HG03135 (cell line): ENCODE measurements at regions not wholly inside any gene's neighbourhood (a gene's known extent, or its start where the extent isn't known, plus 50 kb on each side); places are given as distances from the start of the nearest gene placed in this dataset.

Source experiments
- ATAC-seq: cut with Tn5 transposase; IDR thresholded peaks from one replicate; pipeline ENCODE4 v1.9.1; 2021; ENCODE audit warnings: mild to moderate bottlenecking, moderate library complexity; ENCODE audit not compliant: unreplicated experiment

- ATAC-seq: no peak
Measured at GRCh38 chr16:18059577-18059976, 277.0 kb downstream of the NPIPA8 start.

- ATAC-seq: no peak
Measured at GRCh38 chr16:18059089-18059488, 277.4 kb downstream of the NPIPA8 start.

GRCh38 chr16:18055411-18055916 lies 281.1 kb downstream of the NPIPA8 start:
- ATAC-seq: no peak

- ATAC-seq: no peak
Measured at GRCh38 chr16:18050777-18051176, 285.8 kb downstream of the NPIPA8 start.

GRCh38 chr16:18050234-18050633 lies 286.3 kb downstream of the NPIPA8 start:
- ATAC-seq: no peak

GRCh38 chr16:18049547-18050133 lies 286.9 kb downstream of the NPIPA8 start:
- no peak for ATAC-seq

- no peak for ATAC-seq
Measured at GRCh38 chr16:18048853-18049546, 287.5 kb downstream of the NPIPA8 start.

- no peak for ATAC-seq
Measured at GRCh38 chr16:18047761-18048160, 288.8 kb downstream of the NPIPA8 start.

- no peak for ATAC-seq
Measured at GRCh38 chr16:18045356-18045755, 291.2 kb downstream of the NPIPA8 start.

- ATAC-seq: no peak
Measured at GRCh38 chr16:18041864-18042834, 294.4 kb downstream of the NPIPA8 start.

- no peak for ATAC-seq
Measured at GRCh38 chr16:18039931-18040330, 296.6 kb downstream of the NPIPA8 start.

GRCh38 chr16:18037051-18037450 lies 299.5 kb downstream of the NPIPA8 start:
- ATAC-seq: no peak

- ATAC-seq: no peak
Measured at GRCh38 chr16:18024611-18025010, 311.9 kb downstream of the NPIPA8 start.

- no peak for ATAC-seq
Measured at GRCh38 chr16:18018376-18018775, 318.2 kb downstream of the NPIPA8 start.

GRCh38 chr16:18013863-18014262 lies 322.7 kb downstream of the NPIPA8 start:
- no peak for ATAC-seq

- ATAC-seq: no peak
Measured at GRCh38 chr16:18008356-18008755, 328.2 kb downstream of the NPIPA8 start.

- no peak for ATAC-seq
Measured at GRCh38 chr16:18003033-18003432, 333.5 kb downstream of the NPIPA8 start.

GRCh38 chr16:17998996-17999395 lies 337.5 kb downstream of the NPIPA8 start:
- no peak for ATAC-seq

- ATAC-seq: no peak
Measured at GRCh38 chr16:17998550-17998949, 338.0 kb downstream of the NPIPA8 start.

- no peak for ATAC-seq
Measured at GRCh38 chr16:17994027-17994426, 342.5 kb downstream of the NPIPA8 start.

GRCh38 chr16:17992416-17992815 lies 344.1 kb downstream of the NPIPA8 start:
- ATAC-seq: no peak
